Common myeloid progenitor, CD34-positive (primary cell): ENCODE measurements at regions not wholly inside any gene's neighbourhood (a gene's known extent, or its start where the extent isn't known, plus 50 kb on each side); places are given as distances from the start of the nearest gene placed in this dataset.
A peak's percentile ranks its signal among the peaks of the same experiment; 100 is the strongest.

ENCODE experiments used
- CTCF ChIA-PET: fragments of 350-600 bp; sonication (Branson Sonifier 250); formaldehyde crosslinking; loops from one replicate; lab custom pipeline; 2021; ENCODE audit warnings: antibody characterized with exemption; lab: Charles Lee
- POLR2A ChIA-PET: fragments of 350-600 bp; sonication (Branson Sonifier 250); formaldehyde crosslinking; loops from one replicate; lab custom pipeline; 2021; ENCODE audit warnings: antibody characterized with exemption; lab: Charles Lee
- DNase-seq, 3 donors: peaks; one replicate each; pipeline versions ENCODE4 v3.0.0 to v3.0.0-alpha.2; 2013
- H3K27ac ChIP-seq, 2 experiments: 1 replicate in 1 of 2; 2 replicates in 1 of 2; pipeline ENCODE4 v1.7.0; 2013; ENCODE audit warnings: inconsistent platforms in 2 of 2, low read length in 2 of 2, mild to moderate bottlenecking in 2 of 2, low read depth in 1 of 2, moderate library complexity in 1 of 2; ENCODE audit not compliant: severe bottlenecking in 2 of 2, insufficient read depth in 1 of 2, poor library complexity in 1 of 2
- H3K27me3 ChIP-seq, 5 experiments: replicated peaks in 2 of 5; 1 replicate in 3 of 5; 2 replicates in 2 of 5; pipeline versions ENCODE4 v1.6.1 to v1.7.0; 2013; ENCODE audit warnings: low read length in 4 of 5, mild to moderate bottlenecking in 2 of 5, moderate library complexity in 2 of 5, inconsistent platforms in 1 of 5; ENCODE audit not compliant: insufficient read depth in 5 of 5, control insufficient read depth in 4 of 5
- H3K36me3 ChIP-seq, 4 experiments: 1 replicate in 2 of 4; 2 replicates in 2 of 4; pipeline versions ENCODE4 v1.6.1 to v1.7.0; 2013; ENCODE audit warnings: low read length in 3 of 4, control low read depth in 1 of 4, mild to moderate bottlenecking in 1 of 4; ENCODE audit not compliant: control insufficient read depth in 4 of 4, insufficient read depth in 4 of 4
- H3K4me1 ChIP-seq, 4 experiments: 1 replicate in 3 of 4; 2 replicates in 1 of 4; pipeline versions ENCODE4 v1.6.1 to v1.7.1; 2013; ENCODE audit warnings: low read length in 3 of 4, mild to moderate bottlenecking in 3 of 4, control low read depth in 1 of 4, inconsistent platforms in 1 of 4, moderate library complexity in 1 of 4; ENCODE audit not compliant: control insufficient read depth in 4 of 4, insufficient read depth in 4 of 4; ENCODE audit errors: control extremely low read depth in 1 of 4
- H3K4me3 ChIP-seq, 7 experiments: 1 replicate in 4 of 7; 2 replicates in 3 of 7; pipeline versions ENCODE4 v1.5.1 to v1.7.0; 2013; ENCODE audit warnings: mild to moderate bottlenecking in 7 of 7, low read length in 6 of 7, moderate library complexity in 6 of 7, inconsistent platforms in 2 of 7, low read depth in 2 of 7, control low read depth in 1 of 7; ENCODE audit not compliant: insufficient read depth in 4 of 7, control insufficient read depth in 1 of 7; ENCODE audit errors: extremely low read depth in 1 of 7
- H3K9me3 ChIP-seq, 5 experiments: 1 replicate in 4 of 5; 2 replicates in 1 of 5; pipeline versions ENCODE4 v1.6.1 to v1.7.1; 2013; ENCODE audit warnings: low read length in 4 of 5, mild to moderate bottlenecking in 2 of 5, inconsistent platforms in 1 of 5, low read depth in 1 of 5, moderate library complexity in 1 of 5; ENCODE audit not compliant: control insufficient read depth in 4 of 5, insufficient read depth in 2 of 5; ENCODE audit errors: control extremely low read depth in 1 of 5
- WGBS: methylation state at CpG from one replicate; pipeline ENCODE4 v1.1.5; 2013; ENCODE audit not compliant: insufficient coverage; 5-methylcytosine and 5-hydroxymethylcytosine counted together

- H3K4me3 ChIP-seq, result peak overlapping the region in 2 of 7 experiments; percentile 42 to 46
- no peaks in the 10 kb centered on the region for H3K36me3 ChIP-seq
- no peak overlapping the region for H3K27ac ChIP-seq
- 7% methylated on average over 3 of the region's 8 CpGs for WGBS
- H3K9me3 ChIP-seq, result no peaks in the 10 kb centered on the region
- POLR2A ChIA-PET, result no interaction called here
- DNase-seq, result peak in 1 of 3 donors; percentile 5
- CTCF ChIA-PET, result no interaction called here
- H3K27me3 ChIP-seq, result peaks cover 0 to 2% (median 0%) of the 10 kb centered on the region in 5 experiments
- peaks cover 0 to 5% (median 1%) of the 10 kb centered on the region in 4 experiments for H3K4me1 ChIP-seq
These were observed 52.4 kb upstream of the FAM204A start for GRCh38 chr10:118394301-118395200.

- peaks cover 0 to 5% (median 1%) of the 10 kb centered on the region in 4 experiments for H3K4me1 ChIP-seq
- no peak for DNase-seq
- CTCF ChIA-PET, result no interaction called here
- H3K27me3 ChIP-seq, result peaks cover 0 to 4% (median 0%) of the 10 kb centered on the region in 5 experiments
- WGBS, result 92% methylated on average over 2 of the region's 5 CpGs
- POLR2A ChIA-PET, result no interaction called here
- no peaks in the 10 kb centered on the region for H3K36me3 ChIP-seq
- H3K9me3 ChIP-seq, result peaks cover 0 to 10% (median 2%) of the 10 kb centered on the region in 5 experiments
- no peak overlapping the region for H3K4me3 ChIP-seq
- H3K27ac ChIP-seq, result no peak overlapping the region
These were observed 50.6 kb upstream of the FAM204A start for GRCh38 chr10:118392761-118393160.
